ENCODE measurements at regions not wholly inside any gene's neighbourhood (a gene's known extent, or its start where the extent isn't known, plus 50 kb on each side); places are given as distances from the start of the nearest gene placed in this dataset.

GRCh38 chr11:109954534-109954933, 138.7 kb upstream of the ZC3H12C start:
- TF ChIP-seq POLR2A (IDR thresholded peaks at IDR 0.05) (no peak), CTCF (IDR thresholded peaks at IDR 0.05) (no peak), EP300 (IDR thresholded peaks at IDR 0.05) (no peak)

All from ovary (tissue), 3 donors.